Nephron progenitor cell (in vitro differentiated cells): ENCODE measurements at regions not wholly inside any gene's neighbourhood (a gene's known extent, or its start where the extent isn't known, plus 50 kb on each side); places are given as distances from the start of the nearest gene placed in this dataset.

Source experiments
- DNase-seq: peaks from one replicate; pipeline ENCODE4 v3.0.0; 2021
- H3K27ac Mint-ChIP-seq: 2 replicates; pipeline ENCODE4 v1.8.0; 2021; ENCODE audit warnings: mild to moderate bottlenecking, moderate library complexity, mixed read lengths
- H3K27me3 Mint-ChIP-seq: 2 replicates; pipeline ENCODE4 v1.8.0; 2021; ENCODE audit warnings: mild to moderate bottlenecking, low read depth, mixed read lengths; ENCODE audit not compliant: poor library complexity
- H3K36me3 Mint-ChIP-seq: 2 replicates; pipeline ENCODE4 v1.8.0; 2021; ENCODE audit warnings: low read depth, mixed read lengths
- H3K4me1 Mint-ChIP-seq: 2 replicates; pipeline ENCODE4 v1.8.0; 2021; ENCODE audit warnings: mixed read lengths
- H3K4me3 Mint-ChIP-seq: 2 replicates; pipeline ENCODE4 v1.8.0; 2021; ENCODE audit warnings: mild to moderate bottlenecking, moderate library complexity, mixed read lengths
- H3K9me3 Mint-ChIP-seq: 2 replicates; pipeline ENCODE4 v1.8.0; 2021; ENCODE audit warnings: mild to moderate bottlenecking, moderate library complexity, mixed read lengths
- CTCF ChIP-seq: fragments of 200-600 bp; sonication (generic); IDR thresholded peaks from 2 replicates; pipeline ENCODE4 v1.5.0; 2021; ENCODE audit warnings: antibody characterized with exemption

- TF ChIP-seq CTCF, result no peak
- H3K9me3 Mint-ChIP-seq, result peaks cover 32% of the 10 kb centered on the region
- peak overlapping the region; percentile 66 for H3K27ac Mint-ChIP-seq
- H3K27me3 Mint-ChIP-seq, result no peaks in the 10 kb centered on the region
- H3K4me1 Mint-ChIP-seq, result peaks cover 32% of the 10 kb centered on the region
- peak; percentile 46 for DNase-seq
- H3K36me3 Mint-ChIP-seq, result peaks cover 74% of the 10 kb centered on the region
- H3K4me3 Mint-ChIP-seq, result no peak overlapping the region
These were observed 89.2 kb downstream of the PTPRS start for GRCh38 chr19:5251096-5252065.

GRCh38 chr19:5250127-5250659, 90.4 kb downstream of the PTPRS start:
- TF ChIP-seq CTCF, result no peak
- Mint-ChIP-seq H3K27me3 (no peaks in the 10 kb centered on the region), H3K9me3 (peaks cover 20% of the 10 kb centered on the region), H3K4me1 (peaks cover 32% of the 10 kb centered on the region), H3K36me3 (peaks cover 73% of the 10 kb centered on the region), H3K27ac (no peak overlapping the region), H3K4me3 (no peak overlapping the region)
- no peak for DNase-seq

GRCh38 chr19:5249526-5249925, 91.1 kb downstream of the PTPRS start:
- TF ChIP-seq CTCF, result no peak
- Mint-ChIP-seq H3K36me3 (peaks cover 70% of the 10 kb centered on the region), H3K27me3 (no peaks in the 10 kb centered on the region), H3K9me3 (peaks cover 13% of the 10 kb centered on the region), H3K4me3 (no peak overlapping the region), H3K4me1 (peaks cover 32% of the 10 kb centered on the region), H3K27ac (no peak overlapping the region)
- no peak for DNase-seq

GRCh38 chr19:5247957-5248705, 92.5 kb downstream of the PTPRS start:
- no peak for TF ChIP-seq CTCF
- DNase-seq, result no peak
- H3K36me3 Mint-ChIP-seq, result peaks cover 67% of the 10 kb centered on the region

GRCh38 chr19:5246554-5247155, 94.0 kb downstream of the PTPRS start:
- Mint-ChIP-seq H3K4me1 (peaks cover 29% of the 10 kb centered on the region), H3K27me3 (no peaks in the 10 kb centered on the region), H3K36me3 (peaks cover 72% of the 10 kb centered on the region), H3K9me3 (no peaks in the 10 kb centered on the region), H3K4me3 (no peak overlapping the region), H3K27ac (peak overlapping the region; percentile 48)
- TF ChIP-seq CTCF, result no peak
- no peak for DNase-seq

More at GRCh38 chr19:5247957-5248705, 92.5 kb downstream of the PTPRS start:
- Mint-ChIP-seq H3K4me1 (peaks cover 32% of the 10 kb centered on the region), H3K27ac (peak overlapping the region; percentile 57), H3K9me3 (no peaks in the 10 kb centered on the region), H3K4me3 (no peak overlapping the region), H3K27me3 (no peaks in the 10 kb centered on the region)
